ENCODE measurements at regions not wholly inside any gene's neighbourhood (a gene's known extent, or its start where the extent isn't known, plus 50 kb on each side); places are given as distances from the start of the nearest gene placed in this dataset. TPM values are rescaled to one million over a fixed set of nuclear protein-coding genes. Genes with fewer than 3 reads are reported as not detected.

- H4K20me1 ChIP-seq (ENCODE audit: insufficient read depth, poor library complexity, severe bottlenecking): no peaks in the 10 kb centered on the region
- no peaks in the 10 kb centered on the region for H3K27me3 ChIP-seq
- no peak for TF ChIP-seq EZH2phosphoT487 (IDR thresholded peaks at IDR 0.05; ENCODE audit: low read depth, severe bottlenecking, unreplicated experiment)
- no peak for TF ChIP-seq CTCF (IDR thresholded peaks at IDR 0.05; ENCODE audit: poor library complexity)
- TF ChIP-seq EZH2 (IDR thresholded peaks at IDR 0.05; ENCODE audit: borderline replicate concordance): no peak
- no peaks in the 10 kb centered on the region for H3K36me3 ChIP-seq (replicated peaks; ENCODE audit: insufficient read depth, low read depth)
- WGBS (ENCODE audit: low lambda C conversion rate, missing lambda C conversion rate): 91% methylated on average over 8 of the region's 8 CpGs
- H3K4me3 ChIP-seq: no peak overlapping the region
- H3K79me2 ChIP-seq: no peaks in the 10 kb centered on the region
- H3K4me1 ChIP-seq (ENCODE audit: insufficient read depth): no peaks in the 10 kb centered on the region
- H3K4me2 ChIP-seq: no peak overlapping the region
- H3K27ac ChIP-seq: no peak overlapping the region
- no peaks in the 10 kb centered on the region for H3K9me2 ChIP-seq (replicated peaks; ENCODE audit: insufficient read depth)
- no peak for DNase-seq (ENCODE audit: low spot score)
- H3K9me3 ChIP-seq (ENCODE audit: low read depth): no peaks in the 10 kb centered on the region
- H2AFZ ChIP-seq: no peak overlapping the region
Measured at GRCh38 chr15:93141371-93141794, 52.4 kb upstream of the RGMA start.

GRCh38 chr15:93139436-93139835 lies 50.4 kb upstream of the RGMA start:
- WGBS (ENCODE audit: low lambda C conversion rate, missing lambda C conversion rate): 93% methylated on average over 8 of the region's 8 CpGs
- DNase-seq (ENCODE audit: low spot score): no peak
- no peaks in the 10 kb centered on the region for H3K9me3 ChIP-seq (ENCODE audit: low read depth)
- H3K4me3 ChIP-seq: no peak overlapping the region
- H3K36me3 ChIP-seq (replicated peaks; ENCODE audit: insufficient read depth, low read depth): no peaks in the 10 kb centered on the region
- H3K27me3 ChIP-seq: no peaks in the 10 kb centered on the region
- no peaks in the 10 kb centered on the region for H3K79me2 ChIP-seq
- no peaks in the 10 kb centered on the region for H3K9me2 ChIP-seq (replicated peaks; ENCODE audit: insufficient read depth)
- no peak overlapping the region for H3K27ac ChIP-seq
- TF ChIP-seq EZH2 (IDR thresholded peaks at IDR 0.05; ENCODE audit: borderline replicate concordance): no peak
- TF ChIP-seq CTCF (IDR thresholded peaks at IDR 0.05; ENCODE audit: poor library complexity): no peak
- no peak for TF ChIP-seq EZH2phosphoT487 (IDR thresholded peaks at IDR 0.05; ENCODE audit: low read depth, severe bottlenecking, unreplicated experiment)
- H4K20me1 ChIP-seq (ENCODE audit: insufficient read depth, poor library complexity, severe bottlenecking): no peaks in the 10 kb centered on the region
- H3K4me1 ChIP-seq (ENCODE audit: insufficient read depth): no peaks in the 10 kb centered on the region
- no peak overlapping the region for H3K4me2 ChIP-seq
- H2AFZ ChIP-seq: no peak overlapping the region

GRCh38 chr15:93138681-93139250 lies 49.8 kb upstream of the RGMA start:
- Histone ChIP-seq H3K79me2 (no peaks in the 10 kb centered on the region), H3K9me2 (replicated peaks; ENCODE audit: insufficient read depth) (no peaks in the 10 kb centered on the region), H3K4me1 (ENCODE audit: insufficient read depth) (no peaks in the 10 kb centered on the region), H4K20me1 (ENCODE audit: insufficient read depth, poor library complexity, severe bottlenecking) (no peaks in the 10 kb centered on the region), H3K9me3 (ENCODE audit: low read depth) (no peaks in the 10 kb centered on the region), H3K4me2 (no peak overlapping the region), H3K4me3 (no peak overlapping the region), H3K27me3 (no peaks in the 10 kb centered on the region), H3K36me3 (replicated peaks; ENCODE audit: insufficient read depth, low read depth) (no peaks in the 10 kb centered on the region), H2AFZ (no peak overlapping the region), H3K27ac (no peak overlapping the region)
- 94% methylated on average over 3 of the region's 3 CpGs for WGBS (ENCODE audit: low lambda C conversion rate, missing lambda C conversion rate)
- no peak for DNase-seq (ENCODE audit: low spot score)
- TF ChIP-seq EZH2phosphoT487 (IDR thresholded peaks at IDR 0.05; ENCODE audit: low read depth, severe bottlenecking, unreplicated experiment) (no peak), EZH2 (IDR thresholded peaks at IDR 0.05; ENCODE audit: borderline replicate concordance) (no peak), CTCF (IDR thresholded peaks at IDR 0.05; ENCODE audit: poor library complexity) (no peak)

Small RNA genes lying in the stretch of these regions (small RNA-seq; reads per million reads assigned to genes)
- gene AC103996.1 (not detected), gene AC112693.2 (not detected)

Measured in hepatocyte (in vitro differentiated cells).